Right atrium auricular region (tissue), 2 donors: ENCODE measurements at regions not wholly inside any gene's neighbourhood (a gene's known extent, or its start where the extent isn't known, plus 50 kb on each side); places are given as distances from the start of the nearest gene placed in this dataset.

Experiments used
- DNase-seq: peaks from one replicate; pipeline ENCODE4 v3.0.0-alpha.2; 2019; ENCODE audit warnings: low spot score
- H3K27ac ChIP-seq, 2 donors: fragments of 200-600 bp; sonication (generic); 1 replicate in 1 of 2; 2 replicates in 1 of 2; pipeline ENCODE4 v1.5.1; 2016 to 2019
- H3K27me3 ChIP-seq, 2 donors: fragments of 200-600 bp; sonication (generic); one replicate each; pipeline versions ENCODE4 v1.5.1 to v1.6.0; 2017 to 2019
- H3K36me3 ChIP-seq: fragments of 200-600 bp; sonication (generic); one replicate; pipeline ENCODE4 v1.5.1; 2016
- H3K4me1 ChIP-seq, 2 donors: fragments of 200-600 bp; sonication (generic); one replicate each; pipeline versions ENCODE4 v1.5.1 to v1.6.0; 2017 to 2019
- H3K4me3 ChIP-seq, 2 donors: fragments of 200-600 bp; sonication (generic); 1 replicate in 1 of 2; 2 replicates in 1 of 2; pipeline ENCODE4 v1.5.1; 2017 to 2019; ENCODE audit warnings: mild to moderate bottlenecking in 1 of 2, moderate library complexity in 1 of 2
- H3K9me3 ChIP-seq, 2 donors: fragments of 200-600 bp; sonication (generic); one replicate each; pipeline ENCODE4 v1.5.1; 2019
- TF ChIP-seq, protein P1 (sequence below), 2 donors: fragments of 200-600 bp; sonication (generic); IDR thresholded peaks; one replicate each; pipeline ENCODE4 v1.5.1; 2019; ENCODE audit warnings: antibody characterized with exemption in 2 of 2

GRCh38 chr10:113986316-113986715 is 57.4 kb upstream of the ADRB1 start:
- H3K9me3 ChIP-seq, result no peaks in the 10 kb centered on the region
- H3K27ac ChIP-seq, result no peak overlapping the region
- H3K4me3 ChIP-seq, result no peak overlapping the region
- H3K36me3 ChIP-seq, result no peaks in the 10 kb centered on the region
- TF ChIP-seq, protein P1, sequence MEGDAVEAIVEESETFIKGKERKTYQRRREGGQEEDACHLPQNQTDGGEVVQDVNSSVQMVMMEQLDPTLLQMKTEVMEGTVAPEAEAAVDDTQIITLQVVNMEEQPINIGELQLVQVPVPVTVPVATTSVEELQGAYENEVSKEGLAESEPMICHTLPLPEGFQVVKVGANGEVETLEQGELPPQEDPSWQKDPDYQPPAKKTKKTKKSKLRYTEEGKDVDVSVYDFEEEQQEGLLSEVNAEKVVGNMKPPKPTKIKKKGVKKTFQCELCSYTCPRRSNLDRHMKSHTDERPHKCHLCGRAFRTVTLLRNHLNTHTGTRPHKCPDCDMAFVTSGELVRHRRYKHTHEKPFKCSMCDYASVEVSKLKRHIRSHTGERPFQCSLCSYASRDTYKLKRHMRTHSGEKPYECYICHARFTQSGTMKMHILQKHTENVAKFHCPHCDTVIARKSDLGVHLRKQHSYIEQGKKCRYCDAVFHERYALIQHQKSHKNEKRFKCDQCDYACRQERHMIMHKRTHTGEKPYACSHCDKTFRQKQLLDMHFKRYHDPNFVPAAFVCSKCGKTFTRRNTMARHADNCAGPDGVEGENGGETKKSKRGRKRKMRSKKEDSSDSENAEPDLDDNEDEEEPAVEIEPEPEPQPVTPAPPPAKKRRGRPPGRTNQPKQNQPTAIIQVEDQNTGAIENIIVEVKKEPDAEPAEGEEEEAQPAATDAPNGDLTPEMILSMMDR (IDR thresholded peaks at IDR 0.05), result no peak
- no peak for DNase-seq
- peaks cover 0 to 8% of the 10 kb centered on the region in 2 donors for H3K4me1 ChIP-seq
- H3K27me3 ChIP-seq, result no peaks in the 10 kb centered on the region

DNA sequence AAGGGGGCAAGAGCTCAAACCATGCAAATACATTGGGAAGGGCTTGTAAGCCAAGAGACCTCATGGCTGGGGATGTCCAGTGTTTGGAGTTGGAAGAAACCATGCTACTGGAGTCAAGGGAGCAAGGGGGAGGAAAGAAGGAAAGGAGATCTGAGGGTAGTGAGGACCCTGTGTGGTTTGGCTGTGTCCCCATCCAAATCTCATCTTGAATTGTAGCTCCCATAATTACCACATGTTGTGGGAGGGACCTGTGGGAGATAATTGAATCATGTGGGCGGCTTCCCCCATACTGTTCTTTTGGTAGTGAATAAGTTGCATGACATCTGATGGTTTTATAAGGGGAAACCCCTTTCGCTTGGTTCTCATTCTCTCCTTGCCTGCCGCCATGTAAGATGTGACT is 56.5 kb upstream of the ADRB1 start:
- peaks cover 0 to 8% of the 10 kb centered on the region in 2 donors for H3K4me1 ChIP-seq
- no peaks in the 10 kb centered on the region for H3K36me3 ChIP-seq
- no peaks in the 10 kb centered on the region for H3K9me3 ChIP-seq
- H3K4me3 ChIP-seq, result no peak overlapping the region
- H3K27ac ChIP-seq, result no peak overlapping the region
- H3K27me3 ChIP-seq, result no peaks in the 10 kb centered on the region
- DNase-seq, result no peak
- TF ChIP-seq, protein P1 (IDR thresholded peaks at IDR 0.05), result no peak

DNA sequence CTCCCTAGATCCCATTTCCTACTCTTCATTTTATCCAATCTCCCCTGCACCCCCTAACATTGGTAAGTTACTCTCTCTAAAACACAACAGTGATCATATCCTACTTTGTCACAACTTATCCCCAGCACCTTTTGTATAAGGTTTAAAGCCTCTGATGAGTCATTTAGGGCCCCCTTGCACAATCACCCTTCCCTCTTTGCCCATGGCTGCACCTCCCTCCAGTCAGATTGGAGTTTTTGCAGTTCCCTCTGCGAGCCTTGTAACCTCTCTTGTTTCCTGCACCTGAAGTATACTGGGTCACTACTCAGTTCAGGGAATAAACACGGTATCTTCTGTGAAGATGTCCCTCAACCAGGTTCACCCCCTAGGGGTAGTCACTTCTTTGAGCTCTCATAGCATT is 55.9 kb upstream of the ADRB1 start:
- Histone ChIP-seq H3K4me1 (peaks cover 0 to 5% of the 10 kb centered on the region in 2 donors), H3K4me3 (no peak overlapping the region), H3K9me3 (no peaks in the 10 kb centered on the region), H3K27me3 (no peaks in the 10 kb centered on the region), H3K36me3 (no peaks in the 10 kb centered on the region), H3K27ac (no peak overlapping the region)
- TF ChIP-seq, protein P1 (IDR thresholded peaks at IDR 0.05), result no peak
- DNase-seq, result no peak

- Histone ChIP-seq H3K4me1 (peaks cover 0 to 3% of the 10 kb centered on the region in 2 donors), H3K27ac (no peak overlapping the region), H3K9me3 (no peaks in the 10 kb centered on the region), H3K4me3 (no peak overlapping the region), H3K27me3 (no peaks in the 10 kb centered on the region), H3K36me3 (no peaks in the 10 kb centered on the region)
- TF ChIP-seq, protein P1 (IDR thresholded peaks at IDR 0.05), result no peak
- DNase-seq, result no peak
Measured at GRCh38 chr10:113988535-113988934, 55.1 kb upstream of the ADRB1 start.

DNA sequence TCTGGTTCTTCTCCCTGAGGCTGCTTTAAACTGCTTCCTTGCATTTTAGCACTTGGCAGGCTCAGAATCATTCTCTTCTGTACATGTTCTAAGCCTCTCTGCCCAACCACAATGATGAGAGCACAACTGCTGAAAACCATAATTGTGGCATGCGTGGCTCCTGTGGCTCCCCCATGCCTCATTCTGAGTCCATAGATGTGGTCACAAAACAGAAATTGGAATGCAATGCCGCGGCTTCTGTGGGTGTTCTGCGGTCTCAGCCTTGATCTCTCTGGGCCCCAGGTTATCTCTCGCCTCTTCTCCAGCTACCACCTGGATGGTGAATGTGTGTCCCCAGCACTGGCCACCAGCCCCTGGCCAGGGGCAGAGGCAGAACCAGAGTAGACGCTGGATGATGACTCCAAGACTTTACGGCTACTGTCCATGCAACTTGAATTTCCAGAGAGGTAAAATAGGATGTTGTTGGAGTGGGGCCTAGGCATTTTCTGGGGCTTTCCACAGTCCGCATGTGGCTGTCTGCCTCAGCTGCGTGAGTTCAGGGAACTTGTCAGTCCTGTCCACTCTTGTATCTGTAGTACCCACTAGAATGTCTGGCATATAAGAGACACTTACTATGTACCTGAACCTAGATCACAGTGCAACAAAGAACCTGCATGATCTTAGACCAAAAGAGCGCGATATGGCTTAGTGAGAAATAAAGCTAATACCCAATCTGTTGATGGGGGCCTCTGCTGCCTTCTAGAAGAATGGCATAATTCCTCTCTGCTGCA is 52.4 kb upstream of the ADRB1 start:
- Histone ChIP-seq H3K27me3 (no peaks in the 10 kb centered on the region), H3K4me1 (peaks cover 0 to 16% of the 10 kb centered on the region in 2 donors), H3K4me3 (no peak overlapping the region), H3K9me3 (no peaks in the 10 kb centered on the region), H3K27ac (no peak overlapping the region), H3K36me3 (no peaks in the 10 kb centered on the region)
- TF ChIP-seq, protein P1 (IDR thresholded peaks at IDR 0.05), result no peak
- DNase-seq, result no peak
